NCI-H128 (cell line): ENCODE measurements at regions not wholly inside any gene's neighbourhood (a gene's known extent, or its start where the extent isn't known, plus 50 kb on each side); places are given as distances from the start of the nearest gene placed in this dataset.

Source experiments
- DNase-seq: peaks from one replicate; lab custom pipeline; 2025; ENCODE audit not compliant: unreplicated experiment; lab: John Stamatoyannopoulos, UW

- DNase-seq: no peak
Observed at GRCh38 chr13:110773480-110773879, 60.0 kb downstream of the ING1 start.

GRCh38 chr13:110774051-110774450 is 60.6 kb downstream of the ING1 start:
- no peak for DNase-seq

- no peak for DNase-seq
Observed at GRCh38 chr13:110774490-110774889, 61.0 kb downstream of the ING1 start.

- no peak for DNase-seq
Observed at GRCh38 chr13:110775576-110775975, 62.1 kb downstream of the ING1 start.

- DNase-seq: no peak
Observed at GRCh38 chr13:110777251-110777820, 63.8 kb downstream of the ING1 start.

GRCh38 chr13:110779022-110779421 is 65.5 kb downstream of the ING1 start:
- no peak for DNase-seq

GRCh38 chr13:110780422-110780821 is 66.9 kb downstream of the ING1 start:
- DNase-seq: no peak

GRCh38 chr13:110782185-110782584 is 68.7 kb downstream of the ING1 start:
- no peak for DNase-seq

- no peak for DNase-seq
Observed at GRCh38 chr13:110784704-110785103, 71.2 kb downstream of the ING1 start.

GRCh38 chr13:110788778-110789177 is 75.3 kb downstream of the ING1 start:
- DNase-seq: no peak

GRCh38 chr13:110789871-110790270 is 76.4 kb downstream of the ING1 start:
- DNase-seq: no peak

- no peak for DNase-seq
Observed at GRCh38 chr13:110790371-110790770, 76.9 kb downstream of the ING1 start.

- DNase-seq: no peak
Observed at GRCh38 chr13:110794209-110794608, 80.7 kb downstream of the ING1 start.

GRCh38 chr13:110797230-110797877 is 83.9 kb downstream of the ING1 start:
- DNase-seq: no peak

- no peak for DNase-seq
Observed at GRCh38 chr13:110798081-110798994, 84.8 kb downstream of the ING1 start.

GRCh38 chr13:110799246-110800236 is 86.0 kb downstream of the ING1 start:
- DNase-seq: no peak

GRCh38 chr13:110801044-110801443 is 87.5 kb downstream of the ING1 start:
- no peak for DNase-seq

- no peak for DNase-seq
Observed at GRCh38 chr13:110802260-110802659, 88.8 kb downstream of the ING1 start.

- no peak for DNase-seq
Observed at GRCh38 chr13:110806636-110807035, 93.1 kb downstream of the ING1 start.

- DNase-seq: no peak
Observed at GRCh38 chr13:110807546-110807945, 94.0 kb downstream of the ING1 start.

GRCh38 chr13:110808138-110808537 is 94.6 kb downstream of the ING1 start:
- no peak for DNase-seq
